WTC11 (cell line): ENCODE measurements at regions not wholly inside any gene's neighbourhood (a gene's known extent, or its start where the extent isn't known, plus 50 kb on each side); places are given as distances from the start of the nearest gene placed in this dataset.
"Not testable (repeated sequence)": the region's sequence is repeated elsewhere in the genome, so short reads cannot be mapped to it uniquely, and the experiment has no call there.

Experiments
- ATAC-seq: fragments of 200-7000 bp; cut with Tn5 transposase; 2 replicates; pipeline ENCODE4 v1.10.0; 2021; ENCODE audit warnings: mild to moderate bottlenecking, moderate library complexity
- CTCF ChIA-PET: fragments of 300-600 bp; sonication (Branson Sonifier 250); formaldehyde crosslinking; loops from one replicate; lab custom pipeline; 2021; ENCODE audit warnings: antibody characterized with exemption; lab: Charles Lee
- POLR2A ChIA-PET: fragments of 350-600 bp; sonication (Branson Sonifier 250); formaldehyde crosslinking; loops from one replicate; lab custom pipeline; 2021; ENCODE audit warnings: antibody characterized with exemption; lab: Charles Lee
- DNase-seq: peaks from one replicate; pipeline ENCODE4 v3.0.0; 2021; ENCODE audit warnings: low spot score
- H3K27ac Mint-ChIP-seq: 2 replicates; pipeline ENCODE4 v1.8.0; 2021; ENCODE audit warnings: mixed read lengths
- H3K27me3 Mint-ChIP-seq: 2 replicates; pipeline ENCODE4 v1.8.0; 2021; ENCODE audit warnings: low read depth, mild to moderate bottlenecking, moderate library complexity, mixed read lengths
- H3K36me3 Mint-ChIP-seq: 2 replicates; pipeline ENCODE4 v1.8.0; 2021; ENCODE audit warnings: mixed read lengths
- H3K4me1 Mint-ChIP-seq: 2 replicates; pipeline ENCODE4 v1.8.0; 2022; ENCODE audit warnings: mixed read lengths
- H3K4me3 Mint-ChIP-seq: 2 replicates; pipeline ENCODE4 v1.8.0; 2021; ENCODE audit warnings: mild to moderate bottlenecking, moderate library complexity, mixed read lengths
- H3K9me3 Mint-ChIP-seq: 2 replicates; pipeline ENCODE4 v1.8.0; 2021; ENCODE audit warnings: mixed read lengths
- EMX1 ChIP-seq: fragments of 250-450 bp; sonication (Bioruptor Pico); IDR thresholded peaks from 2 replicates; pipeline ENCODE4 v1.8.0; 2021; ENCODE audit warnings: mild to moderate bottlenecking
- JAZF1 ChIP-seq: fragments of 250-450 bp; sonication (Bioruptor Pico); IDR thresholded peaks from 2 replicates; pipeline ENCODE4 v1.9.0; 2021; ENCODE audit warnings: moderate library complexity, mild to moderate bottlenecking, inconsistent platforms
- SMAD3 ChIP-seq: sonication (generic); formaldehyde crosslinking; IDR thresholded peaks from 2 replicates; pipeline ENCODE4 v1.8.0; 2022; ENCODE audit warnings: missing genetic modification reagents, mild to moderate bottlenecking, borderline replicate concordance
- ZNF232 ChIP-seq: sonication (generic); formaldehyde crosslinking; IDR thresholded peaks from 2 replicates; pipeline ENCODE4 v1.8.0; 2022; ENCODE audit warnings: mild to moderate bottlenecking, missing genetic modification reagents
- ZNF423 ChIP-seq: fragments of 250-450 bp; sonication (Bioruptor Pico); IDR thresholded peaks from 2 replicates; pipeline ENCODE4 v2.1.2; 2022; ENCODE audit warnings: mild to moderate bottlenecking, moderate library complexity
- TF ChIP-seq, protein P1 (sequence below): fragments of 250-450 bp; sonication (Bioruptor Pico); IDR thresholded peaks from 2 replicates; pipeline ENCODE4 v1.9.0; 2021; ENCODE audit warnings: mild to moderate bottlenecking, borderline replicate concordance
- TF ChIP-seq, protein P2 (sequence below): sonication (generic); formaldehyde crosslinking; IDR thresholded peaks from 2 replicates; pipeline ENCODE4 v1.8.1; 2023; ENCODE audit warnings: mild to moderate bottlenecking, missing genetic modification reagents, moderate library complexity
- TF ChIP-seq, protein P3 (sequence below): fragments of 250-450 bp; sonication (Bioruptor Pico); conservative IDR thresholded peaks from 2 replicates; pipeline ENCODE4 v1.9.0; 2021; ENCODE audit warnings: mild to moderate bottlenecking
- TF ChIP-seq, protein P4 (sequence below): sonication (generic); formaldehyde crosslinking; IDR thresholded peaks from 2 replicates; pipeline ENCODE4 v1.8.1; 2023; ENCODE audit warnings: mild to moderate bottlenecking, missing genetic modification reagents, moderate library complexity
- TF ChIP-seq, protein P5 (sequence below): sonication (generic); formaldehyde crosslinking; IDR thresholded peaks from 2 replicates; pipeline ENCODE4 v1.8.0; 2022; ENCODE audit warnings: mild to moderate bottlenecking, missing genetic modification reagents

DNA sequence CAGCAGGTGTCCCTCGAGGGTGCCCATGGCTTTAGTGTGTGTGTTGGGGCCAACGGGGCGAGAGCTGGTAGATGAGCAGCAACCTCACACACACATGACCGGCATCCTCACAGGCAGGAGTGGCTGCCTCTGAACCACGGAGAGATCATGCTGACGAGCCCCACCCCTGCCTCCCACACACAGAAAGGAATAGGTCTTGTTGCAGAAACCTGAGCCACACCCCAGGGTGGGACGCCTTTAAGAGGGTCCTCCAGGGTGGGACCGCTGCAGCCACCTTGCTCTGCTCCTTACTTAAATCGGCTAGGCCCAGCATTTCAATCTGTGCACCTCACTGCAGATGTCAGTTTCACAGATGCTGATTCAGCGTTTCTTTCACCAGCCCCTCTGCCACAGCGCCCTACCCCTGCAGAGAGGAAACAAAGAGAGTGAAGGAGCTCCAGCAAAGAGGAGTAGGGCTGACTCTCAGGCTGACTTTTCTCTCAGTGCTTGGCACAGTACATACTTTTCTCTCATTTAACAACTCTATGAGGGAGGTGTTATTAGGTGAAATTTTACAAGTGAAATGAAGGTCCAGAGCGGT lies 61.2 kb upstream of the EPHB3 start:
- H3K4me3 Mint-ChIP-seq = no peak overlapping the region
- peaks cover 10% of the 10 kb centered on the region for H3K4me1 Mint-ChIP-seq
- peaks cover 26% of the 10 kb centered on the region for H3K9me3 Mint-ChIP-seq
- no peak overlapping the region for H3K27ac Mint-ChIP-seq
- no peaks in the 10 kb centered on the region; the same call in 1 of the 2 replicates for H3K27me3 Mint-ChIP-seq
- ATAC-seq = peak; percentile 86
- TF ChIP-seq, protein P1, sequence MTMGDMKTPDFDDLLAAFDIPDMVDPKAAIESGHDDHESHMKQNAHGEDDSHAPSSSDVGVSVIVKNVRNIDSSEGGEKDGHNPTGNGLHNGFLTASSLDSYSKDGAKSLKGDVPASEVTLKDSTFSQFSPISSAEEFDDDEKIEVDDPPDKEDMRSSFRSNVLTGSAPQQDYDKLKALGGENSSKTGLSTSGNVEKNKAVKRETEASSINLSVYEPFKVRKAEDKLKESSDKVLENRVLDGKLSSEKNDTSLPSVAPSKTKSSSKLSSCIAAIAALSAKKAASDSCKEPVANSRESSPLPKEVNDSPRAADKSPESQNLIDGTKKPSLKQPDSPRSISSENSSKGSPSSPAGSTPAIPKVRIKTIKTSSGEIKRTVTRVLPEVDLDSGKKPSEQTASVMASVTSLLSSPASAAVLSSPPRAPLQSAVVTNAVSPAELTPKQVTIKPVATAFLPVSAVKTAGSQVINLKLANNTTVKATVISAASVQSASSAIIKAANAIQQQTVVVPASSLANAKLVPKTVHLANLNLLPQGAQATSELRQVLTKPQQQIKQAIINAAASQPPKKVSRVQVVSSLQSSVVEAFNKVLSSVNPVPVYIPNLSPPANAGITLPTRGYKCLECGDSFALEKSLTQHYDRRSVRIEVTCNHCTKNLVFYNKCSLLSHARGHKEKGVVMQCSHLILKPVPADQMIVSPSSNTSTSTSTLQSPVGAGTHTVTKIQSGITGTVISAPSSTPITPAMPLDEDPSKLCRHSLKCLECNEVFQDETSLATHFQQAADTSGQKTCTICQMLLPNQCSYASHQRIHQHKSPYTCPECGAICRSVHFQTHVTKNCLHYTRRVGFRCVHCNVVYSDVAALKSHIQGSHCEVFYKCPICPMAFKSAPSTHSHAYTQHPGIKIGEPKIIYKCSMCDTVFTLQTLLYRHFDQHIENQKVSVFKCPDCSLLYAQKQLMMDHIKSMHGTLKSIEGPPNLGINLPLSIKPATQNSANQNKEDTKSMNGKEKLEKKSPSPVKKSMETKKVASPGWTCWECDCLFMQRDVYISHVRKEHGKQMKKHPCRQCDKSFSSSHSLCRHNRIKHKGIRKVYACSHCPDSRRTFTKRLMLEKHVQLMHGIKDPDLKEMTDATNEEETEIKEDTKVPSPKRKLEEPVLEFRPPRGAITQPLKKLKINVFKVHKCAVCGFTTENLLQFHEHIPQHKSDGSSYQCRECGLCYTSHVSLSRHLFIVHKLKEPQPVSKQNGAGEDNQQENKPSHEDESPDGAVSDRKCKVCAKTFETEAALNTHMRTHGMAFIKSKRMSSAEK (CRISPR knock-in tag) = no peak
- TF ChIP-seq ZNF423 (CRISPR knock-in tag) = 0 out of 2 replicates have a peak, but pooled peaks have one; percentile 8
- TF ChIP-seq, all 79 proteins: peak for 1
- POLR2A ChIA-PET = interaction anchor here (0.6 kb wide), 2 partner anchors 14 to 20 kb away, joined by 3 to 7 read pairs; no protein-coding TSS in a partner anchor
- CTCF ChIA-PET = interaction anchor here (0.6 to 2.5 kb wide), 9 partner anchors 12 to 613 kb away, joined by 3 to 9 read pairs (median 4); partner anchors contain the start of gene EPHB3
- H3K36me3 Mint-ChIP-seq = peaks cover 9% of the 10 kb centered on the region
- no peak for DNase-seq

DNA sequence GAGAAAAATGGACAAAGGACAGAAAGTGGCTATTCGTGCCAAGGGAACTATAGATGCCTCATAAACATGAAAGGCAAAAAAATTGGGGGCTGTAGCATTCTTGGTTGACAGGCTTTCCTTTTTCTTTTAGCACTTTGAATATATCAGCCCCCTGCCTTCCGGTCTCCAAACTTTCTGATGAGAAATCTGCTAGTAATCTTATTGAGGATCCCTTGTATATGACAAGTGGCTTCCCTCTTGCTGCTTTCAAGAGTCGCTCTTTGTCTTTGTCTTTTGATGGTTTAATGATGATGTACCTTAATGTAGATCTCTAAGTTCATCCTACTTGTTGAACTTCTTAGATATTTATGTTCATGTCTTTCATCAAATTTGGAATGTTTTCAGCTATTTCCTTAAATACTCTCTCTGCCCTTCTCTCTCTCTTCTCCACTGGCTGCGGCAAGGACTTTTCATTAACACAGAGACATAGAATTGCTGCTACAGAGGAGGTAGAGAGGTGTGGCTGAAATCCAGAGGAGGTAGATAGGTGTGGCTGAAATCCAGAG lies 59.4 kb upstream of the EPHB3 start:
- no peak for DNase-seq
- Mint-ChIP-seq H3K4me3 (no peak overlapping the region), H3K36me3 (peaks cover 9% of the 10 kb centered on the region), H3K4me1 (peaks cover 10% of the 10 kb centered on the region), H3K27ac (no peak overlapping the region), H3K27me3 (no peaks in the 10 kb centered on the region; the same call in 1 of the 2 replicates), H3K9me3 (peaks cover 20% of the 10 kb centered on the region)
- TF ChIP-seq, protein P2, sequence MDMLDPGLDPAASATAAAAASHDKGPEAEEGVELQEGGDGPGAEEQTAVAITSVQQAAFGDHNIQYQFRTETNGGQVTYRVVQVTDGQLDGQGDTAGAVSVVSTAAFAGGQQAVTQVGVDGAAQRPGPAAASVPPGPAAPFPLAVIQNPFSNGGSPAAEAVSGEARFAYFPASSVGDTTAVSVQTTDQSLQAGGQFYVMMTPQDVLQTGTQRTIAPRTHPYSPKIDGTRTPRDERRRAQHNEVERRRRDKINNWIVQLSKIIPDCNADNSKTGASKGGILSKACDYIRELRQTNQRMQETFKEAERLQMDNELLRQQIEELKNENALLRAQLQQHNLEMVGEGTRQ (CRISPR knock-in tag) = no peak
- TF ChIP-seq, protein P3, sequence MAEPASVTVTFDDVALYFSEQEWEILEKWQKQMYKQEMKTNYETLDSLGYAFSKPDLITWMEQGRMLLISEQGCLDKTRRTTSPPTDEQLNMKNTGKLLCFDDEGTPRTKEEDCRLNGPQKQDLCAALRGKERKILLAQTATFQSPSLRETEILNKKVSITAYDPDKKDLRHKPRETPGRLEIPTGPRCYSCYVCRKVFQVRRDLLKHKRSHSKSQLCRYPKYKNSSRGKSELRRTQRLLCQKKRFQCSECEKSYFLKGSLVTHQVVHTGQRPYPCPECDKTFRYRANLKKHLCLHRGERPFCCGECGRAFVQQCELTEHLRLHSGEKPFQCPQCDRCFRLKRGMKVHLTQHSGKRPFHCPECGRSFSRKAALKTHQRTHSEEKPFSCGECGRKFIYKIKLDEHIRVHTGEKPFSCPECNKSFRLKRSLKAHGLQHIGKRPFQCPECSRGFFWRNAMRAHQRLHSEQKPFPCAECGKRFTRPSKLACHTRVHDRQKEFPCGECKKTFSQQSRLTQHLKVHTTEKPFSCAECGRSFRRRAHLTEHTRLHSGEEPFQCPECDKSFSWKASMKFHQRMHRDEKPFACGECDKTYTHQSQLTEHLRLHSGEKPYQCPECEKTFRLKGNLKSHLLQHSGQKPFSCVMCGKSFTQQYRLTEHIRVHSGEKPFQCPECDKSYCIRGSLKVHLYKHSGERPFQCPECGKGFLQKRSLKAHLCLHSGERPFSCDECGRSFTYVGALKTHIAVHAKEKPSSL (CRISPR knock-in tag) = no peak
- TF ChIP-seq ZNF232 (CRISPR knock-in tag) = no peak
- no peak for TF ChIP-seq JAZF1 (CRISPR knock-in tag)
- TF ChIP-seq, protein P4, sequence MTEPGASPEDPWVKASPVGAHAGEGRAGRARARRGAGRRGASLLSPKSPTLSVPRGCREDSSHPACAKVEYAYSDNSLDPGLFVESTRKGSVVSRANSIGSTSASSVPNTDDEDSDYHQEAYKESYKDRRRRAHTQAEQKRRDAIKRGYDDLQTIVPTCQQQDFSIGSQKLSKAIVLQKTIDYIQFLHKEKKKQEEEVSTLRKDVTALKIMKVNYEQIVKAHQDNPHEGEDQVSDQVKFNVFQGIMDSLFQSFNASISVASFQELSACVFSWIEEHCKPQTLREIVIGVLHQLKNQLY = no peak
- ChIA-PET POLR2A (no interaction called here), CTCF (no interaction called here)
- ATAC-seq = no peak

DNA sequence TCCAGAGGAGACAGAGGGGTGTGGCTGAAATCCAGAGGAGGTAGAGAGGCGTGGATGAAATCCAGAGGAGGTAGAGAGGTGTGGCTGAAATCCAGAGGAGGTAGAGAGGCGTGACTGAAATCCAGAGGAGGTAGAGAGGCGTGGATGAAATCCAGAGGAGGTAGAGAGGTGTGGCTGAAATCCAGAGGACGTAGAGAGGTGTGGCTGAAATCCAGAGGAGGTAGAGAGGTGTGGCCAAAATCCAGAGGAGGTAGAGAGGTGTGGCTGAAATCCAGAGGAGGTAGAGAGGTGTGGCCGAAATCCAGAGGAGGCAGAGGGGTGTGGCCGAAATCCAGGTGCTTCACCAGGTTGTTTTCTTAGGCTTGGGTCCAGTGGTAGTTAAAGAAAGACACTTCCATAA lies 58.7 kb upstream of the EPHB3 start:
- DNase-seq, H3K27ac Mint-ChIP-seq, H3K36me3 Mint-ChIP-seq, H3K27me3 Mint-ChIP-seq, H3K4me3 Mint-ChIP-seq, POLR2A ChIA-PET, ATAC-seq: not testable (repeated sequence)
- peaks cover 10% of the 10 kb centered on the region for H3K4me1 Mint-ChIP-seq
- H3K9me3 Mint-ChIP-seq = peaks cover 20% of the 10 kb centered on the region
- CTCF ChIA-PET = interaction anchor here (1.4 kb wide), 1 partner anchor 11 kb away, joined by 4 read pairs; no protein-coding TSS in a partner anchor

DNA sequence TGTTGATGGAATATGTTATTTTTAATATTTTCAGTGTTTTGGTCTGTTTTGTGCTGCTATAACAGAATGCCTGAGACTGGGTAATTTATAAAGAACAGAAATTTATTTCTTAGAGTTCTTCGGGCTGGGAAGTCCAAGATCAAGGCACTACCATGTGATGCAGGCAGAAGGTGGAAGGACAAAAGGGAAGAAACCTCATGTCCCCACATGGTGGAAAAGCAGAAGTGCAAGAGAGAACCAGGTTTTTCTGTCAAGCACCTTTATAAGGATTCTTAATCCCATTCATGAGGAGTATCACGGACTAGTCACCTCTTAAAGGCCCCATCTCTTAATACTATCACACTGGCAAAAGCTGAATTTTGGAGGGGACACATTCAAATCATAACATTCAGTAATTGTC lies 57.9 kb upstream of the EPHB3 start:
- ChIA-PET POLR2A (no interaction called here), CTCF (interaction anchor here (0.7 to 1.4 kb wide), 3 partner anchors 10 to 38 kb away, joined by 3 to 4 read pairs (median 3); no protein-coding TSS in a partner anchor)
- Mint-ChIP-seq H3K9me3 (peaks cover 20% of the 10 kb centered on the region), H3K4me1 (peaks cover 10% of the 10 kb centered on the region), H3K27me3 (peaks cover 4% of the 10 kb centered on the region; the same call in 1 of the 2 replicates), H3K27ac (no peak overlapping the region), H3K36me3 (peaks cover 9% of the 10 kb centered on the region), H3K4me3 (no peak overlapping the region)
- TF ChIP-seq, protein P5, sequence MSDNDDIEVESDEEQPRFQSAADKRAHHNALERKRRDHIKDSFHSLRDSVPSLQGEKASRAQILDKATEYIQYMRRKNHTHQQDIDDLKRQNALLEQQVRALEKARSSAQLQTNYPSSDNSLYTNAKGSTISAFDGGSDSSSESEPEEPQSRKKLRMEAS (CRISPR knock-in tag) = no peak
- no peak for TF ChIP-seq SMAD3
- TF ChIP-seq, protein P3 (CRISPR knock-in tag) = no peak
- no peak for TF ChIP-seq EMX1 (CRISPR knock-in tag)
- no peak for DNase-seq
- peak; percentile 30; the same call in 1 of the 2 replicates for ATAC-seq
